ENCODE measurements at regions not wholly inside any gene's neighbourhood (a gene's known extent, or its start where the extent isn't known, plus 50 kb on each side); places are given as distances from the start of the nearest gene placed in this dataset.

GRCh38 chr14:38089123-38089522, 118.6 kb upstream of the SSTR1 start:
- Histone ChIP-seq H3F3A (ENCODE audit: insufficient read depth, low read length, poor library complexity, severe bottlenecking) (no peaks in the 10 kb centered on the region), H3K79me2 (replicated peaks; ENCODE audit: insufficient read depth, low read length) (no peaks in the 10 kb centered on the region), H2AFZ (ENCODE audit: low read depth, low read length) (no peak overlapping the region), H3K36me3 (ENCODE audit: insufficient read depth, low read length) (no peaks in the 10 kb centered on the region), H3K27ac (ENCODE audit: low read length) (no peak overlapping the region), H3K9ac (ENCODE audit: low read length) (no peak overlapping the region), H3K9me2 (ENCODE audit: insufficient read depth, low read length) (no peaks in the 10 kb centered on the region), H3K27me3 (ENCODE audit: insufficient read depth, low read depth, low read length) (no peaks in the 10 kb centered on the region), H3K9me3 (ENCODE audit: low read length) (no peaks in the 10 kb centered on the region), H3K4me2 (ENCODE audit: low read length) (no peak overlapping the region), H4K20me1 (ENCODE audit: insufficient read depth) (no peaks in the 10 kb centered on the region), H3K4me3 (ENCODE audit: low read length) (no peak overlapping the region)
- TF ChIP-seq MXI1 (conservative IDR thresholded peaks at IDR 0.05; ENCODE audit: poor library complexity, severe bottlenecking) (no peak), TAF1 (IDR thresholded peaks at IDR 0.05; ENCODE audit: low read depth) (no peak), EP300 (conservative IDR thresholded peaks at IDR 0.05; ENCODE audit: poor library complexity, severe bottlenecking) (no peak), RAD21 (conservative IDR thresholded peaks at IDR 0.05) (no peak), POLR2AphosphoS5 (IDR thresholded peaks at IDR 0.05) (no peak)

GRCh38 chr14:38090506-38090905, 117.2 kb upstream of the SSTR1 start:
- Histone ChIP-seq H3K27ac (ENCODE audit: low read length) (no peak overlapping the region), H3F3A (ENCODE audit: insufficient read depth, low read length, poor library complexity, severe bottlenecking) (no peaks in the 10 kb centered on the region), H3K9me3 (ENCODE audit: low read length) (no peaks in the 10 kb centered on the region), H3K9ac (ENCODE audit: low read length) (no peak overlapping the region), H3K79me2 (replicated peaks; ENCODE audit: insufficient read depth, low read length) (no peaks in the 10 kb centered on the region), H4K20me1 (ENCODE audit: insufficient read depth) (no peaks in the 10 kb centered on the region), H3K36me3 (ENCODE audit: insufficient read depth, low read length) (no peaks in the 10 kb centered on the region), H3K27me3 (ENCODE audit: insufficient read depth, low read depth, low read length) (no peaks in the 10 kb centered on the region), H2AFZ (ENCODE audit: low read depth, low read length) (no peak overlapping the region), H3K4me2 (ENCODE audit: low read length) (no peak overlapping the region), H3K4me3 (ENCODE audit: low read length) (no peak overlapping the region), H3K9me2 (ENCODE audit: insufficient read depth, low read length) (no peaks in the 10 kb centered on the region)
- TF ChIP-seq EZH2 (IDR thresholded peaks at IDR 0.05; ENCODE audit: borderline replicate concordance, insufficient read depth, low read length, poor library complexity, severe bottlenecking), result no peak
- TF ChIP-seq EP300 (conservative IDR thresholded peaks at IDR 0.05; ENCODE audit: poor library complexity, severe bottlenecking), result no peak
- no peak for TF ChIP-seq POLR2AphosphoS5 (IDR thresholded peaks at IDR 0.05)
- no peak for TF ChIP-seq RAD21 (conservative IDR thresholded peaks at IDR 0.05)
- no peak for TF ChIP-seq MXI1 (conservative IDR thresholded peaks at IDR 0.05; ENCODE audit: poor library complexity, severe bottlenecking)
- no peak for TF ChIP-seq REST (IDR thresholded peaks at IDR 0.05; ENCODE audit: borderline replicate concordance)
- no peak for TF ChIP-seq CTCF (IDR thresholded peaks at IDR 0.05; ENCODE audit: poor library complexity, severe bottlenecking)

All from neural cell (in vitro differentiated cells).